C4-2B (cell line): ENCODE measurements at regions not wholly inside any gene's neighbourhood (a gene's known extent, or its start where the extent isn't known, plus 50 kb on each side); places are given as distances from the start of the nearest gene placed in this dataset.

Source experiments
- CTCF ChIP-seq: fragments of 450-650 bp; conservative IDR thresholded peaks from 2 replicates; pipeline ENCODE4 v1.5.1; 2017; ENCODE audit warnings: mild to moderate bottlenecking
- ZFX ChIP-seq: fragments of 450-650 bp; IDR thresholded peaks from 2 replicates; pipeline ENCODE4 v1.6.1; 2017

GRCh38 chr18:2083691-2084090 is 487.6 kb downstream of the METTL4 start:
- TF ChIP-seq CTCF, result peak; percentile 53
- TF ChIP-seq ZFX, result no peak
